ENCODE measurements at regions not wholly inside any gene's neighbourhood (a gene's known extent, or its start where the extent isn't known, plus 50 kb on each side); places are given as distances from the start of the nearest gene placed in this dataset.

DNA sequence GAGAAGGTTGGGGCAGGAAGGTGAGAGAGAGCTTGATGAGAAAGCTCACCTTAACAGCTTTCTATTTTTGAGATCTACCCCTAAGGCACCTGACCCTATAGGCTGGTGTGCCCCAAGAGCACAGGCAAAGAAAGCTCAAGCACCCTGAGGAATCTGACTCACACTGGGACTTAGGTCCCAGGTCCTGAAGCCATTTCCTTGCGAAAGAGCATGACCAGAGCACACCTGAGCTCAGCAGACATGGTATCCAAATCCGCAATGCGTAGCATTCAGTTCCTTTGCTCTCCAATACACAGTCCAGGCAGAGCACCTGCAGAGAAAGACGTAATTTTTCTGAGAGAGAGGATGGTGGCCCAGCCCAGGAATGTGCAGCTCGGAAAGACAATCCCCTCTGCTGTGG is 112.1 kb upstream of the LPP start:
- DNase-seq (ENCODE audit: low read depth, low spot score) (no peak), ATAC-seq (no peak)
- Histone ChIP-seq H3K27me3 (ENCODE audit: insufficient read depth, low read length) (no peaks in the 10 kb centered on the region), H3K9me2 (ENCODE audit: insufficient read depth) (no peaks in the 10 kb centered on the region), H2AFZ (ENCODE audit: low read depth, low read length, poor library complexity, severe bottlenecking) (no peak overlapping the region), H3K4me2 (ENCODE audit: low read length) (no peak overlapping the region), H4K20me1 (ENCODE audit: insufficient read depth) (no peaks in the 10 kb centered on the region), H3K4me1 (ENCODE audit: control insufficient read depth in 1 of 2, insufficient read depth in 2 of 2, low read length in 2 of 2) (peaks cover 2 to 12% of the 10 kb centered on the region in 2 experiments; a peak in 3 of 4 replicates), H3K9me3 (ENCODE audit: control insufficient read depth in 1 of 2, insufficient read depth in 1 of 2, low read depth in 1 of 2, low read length in 2 of 2) (no peaks in the 10 kb centered on the region), H3K79me2 (ENCODE audit: insufficient read depth, low read length) (no peaks in the 10 kb centered on the region), H3K36me3 (ENCODE audit: control insufficient read depth in 1 of 2, insufficient read depth in 2 of 2, low read length in 2 of 2) (no peaks in the 10 kb centered on the region), H3K9ac (ENCODE audit: low read length) (no peak overlapping the region), H3K4me3 (replicated peaks in 1 of 2; ENCODE audit: low read depth in 1 of 2, low read length in 2 of 2) (no peak overlapping the region), H3K27ac (ENCODE audit: low read depth, low read length) (no peak overlapping the region)
- RAD21 ChIA-PET (ENCODE audit: low non-redundant PET in 1 of 2, low total read pairs in 2 of 2, uncharacterized antibody in 2 of 2, unreplicated experiment in 2 of 2): no interaction called here
- TF ChIP-seq, protein P1, sequence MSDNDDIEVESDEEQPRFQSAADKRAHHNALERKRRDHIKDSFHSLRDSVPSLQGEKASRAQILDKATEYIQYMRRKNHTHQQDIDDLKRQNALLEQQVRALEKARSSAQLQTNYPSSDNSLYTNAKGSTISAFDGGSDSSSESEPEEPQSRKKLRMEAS (IDR thresholded peaks at IDR 0.05): no peak
- no peak for TF ChIP-seq POLR2A (IDR thresholded peaks at IDR 0.05; ENCODE audit: borderline replicate concordance, extremely low read depth, insufficient read depth, insufficient read length)
- TF ChIP-seq, protein P2, sequence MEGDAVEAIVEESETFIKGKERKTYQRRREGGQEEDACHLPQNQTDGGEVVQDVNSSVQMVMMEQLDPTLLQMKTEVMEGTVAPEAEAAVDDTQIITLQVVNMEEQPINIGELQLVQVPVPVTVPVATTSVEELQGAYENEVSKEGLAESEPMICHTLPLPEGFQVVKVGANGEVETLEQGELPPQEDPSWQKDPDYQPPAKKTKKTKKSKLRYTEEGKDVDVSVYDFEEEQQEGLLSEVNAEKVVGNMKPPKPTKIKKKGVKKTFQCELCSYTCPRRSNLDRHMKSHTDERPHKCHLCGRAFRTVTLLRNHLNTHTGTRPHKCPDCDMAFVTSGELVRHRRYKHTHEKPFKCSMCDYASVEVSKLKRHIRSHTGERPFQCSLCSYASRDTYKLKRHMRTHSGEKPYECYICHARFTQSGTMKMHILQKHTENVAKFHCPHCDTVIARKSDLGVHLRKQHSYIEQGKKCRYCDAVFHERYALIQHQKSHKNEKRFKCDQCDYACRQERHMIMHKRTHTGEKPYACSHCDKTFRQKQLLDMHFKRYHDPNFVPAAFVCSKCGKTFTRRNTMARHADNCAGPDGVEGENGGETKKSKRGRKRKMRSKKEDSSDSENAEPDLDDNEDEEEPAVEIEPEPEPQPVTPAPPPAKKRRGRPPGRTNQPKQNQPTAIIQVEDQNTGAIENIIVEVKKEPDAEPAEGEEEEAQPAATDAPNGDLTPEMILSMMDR (IDR thresholded peaks at IDR 0.05 in 2 of 3, conservative IDR thresholded peaks at IDR 0.05 in 1 of 3; ENCODE audit: borderline replicate concordance in 1 of 3, insufficient read depth in 1 of 3, low read depth in 2 of 3, low read length in 2 of 3): no peak
- TF ChIP-seq, protein P3, sequence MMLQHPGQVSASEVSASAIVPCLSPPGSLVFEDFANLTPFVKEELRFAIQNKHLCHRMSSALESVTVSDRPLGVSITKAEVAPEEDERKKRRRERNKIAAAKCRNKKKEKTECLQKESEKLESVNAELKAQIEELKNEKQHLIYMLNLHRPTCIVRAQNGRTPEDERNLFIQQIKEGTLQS (IDR thresholded peaks at IDR 0.05): no peak
- no peak for TF ChIP-seq SRF (IDR thresholded peaks at IDR 0.05; ENCODE audit: low read depth)
- no peak for TF ChIP-seq CBX3 (IDR thresholded peaks at IDR 0.05; ENCODE audit: low read depth)
- TF ChIP-seq EGR1 (IDR thresholded peaks at IDR 0.05; ENCODE audit: low read depth): no peak
- TF ChIP-seq POLR2AphosphoS5 (IDR thresholded peaks at IDR 0.05; ENCODE audit: low read depth, low read length): no peak
- no peak for TF ChIP-seq SP1 (IDR thresholded peaks at IDR 0.05; ENCODE audit: low read depth)
- TF ChIP-seq, protein P4, sequence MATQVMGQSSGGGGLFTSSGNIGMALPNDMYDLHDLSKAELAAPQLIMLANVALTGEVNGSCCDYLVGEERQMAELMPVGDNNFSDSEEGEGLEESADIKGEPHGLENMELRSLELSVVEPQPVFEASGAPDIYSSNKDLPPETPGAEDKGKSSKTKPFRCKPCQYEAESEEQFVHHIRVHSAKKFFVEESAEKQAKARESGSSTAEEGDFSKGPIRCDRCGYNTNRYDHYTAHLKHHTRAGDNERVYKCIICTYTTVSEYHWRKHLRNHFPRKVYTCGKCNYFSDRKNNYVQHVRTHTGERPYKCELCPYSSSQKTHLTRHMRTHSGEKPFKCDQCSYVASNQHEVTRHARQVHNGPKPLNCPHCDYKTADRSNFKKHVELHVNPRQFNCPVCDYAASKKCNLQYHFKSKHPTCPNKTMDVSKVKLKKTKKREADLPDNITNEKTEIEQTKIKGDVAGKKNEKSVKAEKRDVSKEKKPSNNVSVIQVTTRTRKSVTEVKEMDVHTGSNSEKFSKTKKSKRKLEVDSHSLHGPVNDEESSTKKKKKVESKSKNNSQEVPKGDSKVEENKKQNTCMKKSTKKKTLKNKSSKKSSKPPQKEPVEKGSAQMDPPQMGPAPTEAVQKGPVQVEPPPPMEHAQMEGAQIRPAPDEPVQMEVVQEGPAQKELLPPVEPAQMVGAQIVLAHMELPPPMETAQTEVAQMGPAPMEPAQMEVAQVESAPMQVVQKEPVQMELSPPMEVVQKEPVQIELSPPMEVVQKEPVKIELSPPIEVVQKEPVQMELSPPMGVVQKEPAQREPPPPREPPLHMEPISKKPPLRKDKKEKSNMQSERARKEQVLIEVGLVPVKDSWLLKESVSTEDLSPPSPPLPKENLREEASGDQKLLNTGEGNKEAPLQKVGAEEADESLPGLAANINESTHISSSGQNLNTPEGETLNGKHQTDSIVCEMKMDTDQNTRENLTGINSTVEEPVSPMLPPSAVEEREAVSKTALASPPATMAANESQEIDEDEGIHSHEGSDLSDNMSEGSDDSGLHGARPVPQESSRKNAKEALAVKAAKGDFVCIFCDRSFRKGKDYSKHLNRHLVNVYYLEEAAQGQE (IDR thresholded peaks at IDR 0.05; ENCODE audit: low read depth): no peak
- TF ChIP-seq ZNF274 (IDR thresholded peaks at IDR 0.05; ENCODE audit: low read depth, low read length): no peak
- TF ChIP-seq SIN3A (IDR thresholded peaks at IDR 0.05; ENCODE audit: low read depth): no peak
- no peak for TF ChIP-seq CEBPB (IDR thresholded peaks at IDR 0.05; ENCODE audit: low read depth)
- TF ChIP-seq TCF7L2 (IDR thresholded peaks at IDR 0.05; ENCODE audit: borderline replicate concordance, extremely low read depth, insufficient read depth, insufficient read length): no peak
- no TSS peak for BruUV-seq (replicated peaks)
- CTCF ChIA-PET: no interaction called here
- POLR2A ChIA-PET: no interaction called here
- intact Hi-C loops (cut with micrococcal nuclease): no loop called here

Measured in HCT116 (cell line).